IMR-90 (cell line): ENCODE measurements at regions not wholly inside any gene's neighbourhood (a gene's known extent, or its start where the extent isn't known, plus 50 kb on each side); places are given as distances from the start of the nearest gene placed in this dataset.

ENCODE experiments used
- BHLHE40 ChIP-seq: fragments of 150-350 bp; IDR thresholded peaks from 2 replicates; pipeline ENCODE4 v1.6.1; 2016; ENCODE audit warnings: mild to moderate bottlenecking, low read depth, low read length
- CTCF ChIP-seq: conservative IDR thresholded peaks from 2 replicates; pipeline ENCODE4 v1.5.1; 2012; ENCODE audit warnings: mild to moderate bottlenecking, low read depth, low read length, improper control_type of control experiment
- FOS ChIP-seq: fragments of 150-350 bp; IDR thresholded peaks from 2 replicates; pipeline ENCODE4 v1.6.1; 2016; ENCODE audit warnings: low read depth, low read length
- MAZ ChIP-seq: IDR thresholded peaks from 2 replicates; pipeline ENCODE4 v1.6.1; 2012; ENCODE audit warnings: low read depth, mild to moderate bottlenecking, low read length, improper control_type of control experiment, moderate library complexity, borderline replicate concordance
- MXI1 ChIP-seq: IDR thresholded peaks from 2 replicates; pipeline ENCODE4 v1.6.1; 2012; ENCODE audit warnings: low read depth, mild to moderate bottlenecking, low read length, moderate library complexity, borderline replicate concordance
- POLR2A ChIP-seq: IDR thresholded peaks from 2 replicates; pipeline ENCODE4 v1.6.1; 2012; ENCODE audit warnings: mild to moderate bottlenecking, low read depth, low read length
- RAD21 ChIP-seq: IDR thresholded peaks from 2 replicates; pipeline ENCODE4 v1.6.1; 2012; ENCODE audit warnings: low read length, improper control_type of control experiment
- RCOR1 ChIP-seq: IDR thresholded peaks from 2 replicates; pipeline ENCODE4 v1.6.1; 2012; ENCODE audit warnings: mild to moderate bottlenecking, low read length, improper control_type of control experiment; ENCODE audit not compliant: insufficient replicate concordance
- RFX5 ChIP-seq: IDR thresholded peaks from 2 replicates; pipeline ENCODE4 v1.8.0; 2012; ENCODE audit warnings: low read depth, mild to moderate bottlenecking, low read length, moderate library complexity
- SMC3 ChIP-seq: fragments of 150-350 bp; IDR thresholded peaks from 2 replicates; pipeline ENCODE4 v1.6.1; 2016; ENCODE audit warnings: low read depth, mild to moderate bottlenecking, antibody characterized with exemption, low read length, moderate library complexity
- USF2 ChIP-seq: fragments of 150-350 bp; IDR thresholded peaks from 2 replicates; pipeline ENCODE4 v1.6.1; 2017; ENCODE audit warnings: mild to moderate bottlenecking, antibody characterized with exemption, low read length, low read depth

- no peak for TF ChIP-seq POLR2A
- no peak for TF ChIP-seq CTCF
- no peak for TF ChIP-seq USF2
- TF ChIP-seq RFX5, result no peak
- no peak for TF ChIP-seq FOS
- TF ChIP-seq BHLHE40, result no peak
- TF ChIP-seq RAD21, result no peak
- no peak for TF ChIP-seq RCOR1
- no peak for TF ChIP-seq MXI1
- no peak for TF ChIP-seq MAZ
- no peak for TF ChIP-seq SMC3
Observed at GRCh38 chr3:23000371-23000770, 202.8 kb upstream of the UBE2E2 start.
